ENCODE measurements at regions not wholly inside any gene's neighbourhood (a gene's known extent, or its start where the extent isn't known, plus 50 kb on each side); places are given as distances from the start of the nearest gene placed in this dataset.
A peak's percentile ranks its signal among the peaks of the same experiment; 100 is the strongest.

DNA sequence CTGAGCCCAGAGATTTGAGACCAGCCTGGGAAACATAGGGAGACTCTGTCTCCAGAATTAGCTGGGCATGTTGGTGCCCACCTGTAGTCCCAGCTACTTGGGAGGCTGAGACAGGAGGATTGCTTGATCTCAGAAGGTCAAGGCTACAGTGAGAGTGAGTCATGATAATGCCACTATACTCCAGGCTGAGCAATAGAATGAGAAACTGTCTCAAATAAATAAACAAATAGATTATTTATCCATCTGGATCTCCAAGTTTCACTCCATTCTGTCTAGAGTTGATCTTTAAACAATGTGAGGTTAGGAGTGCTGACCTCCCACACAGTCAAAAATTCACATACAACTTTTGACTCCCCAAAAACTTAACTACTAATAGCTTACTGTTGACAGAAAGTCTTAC, 106.8 kb upstream of the PALMD start:
- TF ChIP-seq, protein P1, sequence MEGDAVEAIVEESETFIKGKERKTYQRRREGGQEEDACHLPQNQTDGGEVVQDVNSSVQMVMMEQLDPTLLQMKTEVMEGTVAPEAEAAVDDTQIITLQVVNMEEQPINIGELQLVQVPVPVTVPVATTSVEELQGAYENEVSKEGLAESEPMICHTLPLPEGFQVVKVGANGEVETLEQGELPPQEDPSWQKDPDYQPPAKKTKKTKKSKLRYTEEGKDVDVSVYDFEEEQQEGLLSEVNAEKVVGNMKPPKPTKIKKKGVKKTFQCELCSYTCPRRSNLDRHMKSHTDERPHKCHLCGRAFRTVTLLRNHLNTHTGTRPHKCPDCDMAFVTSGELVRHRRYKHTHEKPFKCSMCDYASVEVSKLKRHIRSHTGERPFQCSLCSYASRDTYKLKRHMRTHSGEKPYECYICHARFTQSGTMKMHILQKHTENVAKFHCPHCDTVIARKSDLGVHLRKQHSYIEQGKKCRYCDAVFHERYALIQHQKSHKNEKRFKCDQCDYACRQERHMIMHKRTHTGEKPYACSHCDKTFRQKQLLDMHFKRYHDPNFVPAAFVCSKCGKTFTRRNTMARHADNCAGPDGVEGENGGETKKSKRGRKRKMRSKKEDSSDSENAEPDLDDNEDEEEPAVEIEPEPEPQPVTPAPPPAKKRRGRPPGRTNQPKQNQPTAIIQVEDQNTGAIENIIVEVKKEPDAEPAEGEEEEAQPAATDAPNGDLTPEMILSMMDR (IDR thresholded peaks at IDR 0.05; ENCODE audit: insufficient read depth, low read depth, low read length, missing control alignments) = no peak
- H3K4me3 ChIP-seq (ENCODE audit: low read depth, low read length) = no peak overlapping the region
- no peak for DNase-seq (ENCODE audit: low read depth)

DNA sequence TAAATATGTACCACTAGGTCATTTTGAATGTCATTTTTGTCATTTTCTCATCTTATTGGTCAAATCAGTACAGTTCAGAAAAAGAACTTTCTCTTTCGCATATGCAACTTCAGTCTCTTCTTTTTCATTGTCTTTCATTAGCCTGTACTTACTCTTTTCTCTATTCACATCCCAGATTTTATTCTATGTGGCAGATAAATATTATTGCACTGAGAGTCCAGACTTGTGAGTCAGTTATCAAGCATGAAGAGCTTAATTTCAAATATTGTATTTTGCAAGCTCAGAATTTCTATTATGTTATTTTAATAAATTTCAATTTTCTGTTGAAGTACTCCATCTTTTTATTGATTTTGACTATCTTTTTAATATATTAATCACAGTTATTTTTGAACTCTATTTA, 105.2 kb upstream of the PALMD start:
- H3K4me3 ChIP-seq (ENCODE audit: low read depth, low read length) = no peak overlapping the region
- DNase-seq (ENCODE audit: low read depth) = no peak
- TF ChIP-seq, protein P1 (IDR thresholded peaks at IDR 0.05; ENCODE audit: insufficient read depth, low read depth, low read length, missing control alignments) = no peak

DNA sequence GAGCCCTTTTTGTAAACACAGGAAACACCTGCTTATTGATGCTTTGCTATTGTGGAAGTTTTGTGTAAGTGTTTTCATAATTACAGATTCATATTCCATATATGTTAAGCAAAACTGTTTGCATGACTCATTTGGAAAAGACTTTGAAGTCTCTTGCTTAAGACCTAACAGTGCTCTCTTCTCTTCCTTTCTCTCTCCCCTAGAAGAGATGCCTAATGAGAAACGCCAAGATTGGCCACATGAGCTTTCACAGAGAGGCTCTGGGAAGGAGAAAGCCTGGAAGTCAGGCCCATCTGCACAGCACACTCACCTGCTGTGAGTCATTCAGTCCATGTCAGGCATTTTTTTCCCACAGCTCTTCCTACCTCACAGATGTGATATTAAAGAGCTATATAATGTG, 101.6 kb upstream of the PALMD start:
- TF ChIP-seq, protein P1 (IDR thresholded peaks at IDR 0.05; ENCODE audit: insufficient read depth, low read depth, low read length, missing control alignments) = no peak
- DNase-seq (ENCODE audit: low read depth) = peak; percentile 4
- H3K4me3 ChIP-seq (ENCODE audit: low read depth, low read length) = no peak overlapping the region

DNA sequence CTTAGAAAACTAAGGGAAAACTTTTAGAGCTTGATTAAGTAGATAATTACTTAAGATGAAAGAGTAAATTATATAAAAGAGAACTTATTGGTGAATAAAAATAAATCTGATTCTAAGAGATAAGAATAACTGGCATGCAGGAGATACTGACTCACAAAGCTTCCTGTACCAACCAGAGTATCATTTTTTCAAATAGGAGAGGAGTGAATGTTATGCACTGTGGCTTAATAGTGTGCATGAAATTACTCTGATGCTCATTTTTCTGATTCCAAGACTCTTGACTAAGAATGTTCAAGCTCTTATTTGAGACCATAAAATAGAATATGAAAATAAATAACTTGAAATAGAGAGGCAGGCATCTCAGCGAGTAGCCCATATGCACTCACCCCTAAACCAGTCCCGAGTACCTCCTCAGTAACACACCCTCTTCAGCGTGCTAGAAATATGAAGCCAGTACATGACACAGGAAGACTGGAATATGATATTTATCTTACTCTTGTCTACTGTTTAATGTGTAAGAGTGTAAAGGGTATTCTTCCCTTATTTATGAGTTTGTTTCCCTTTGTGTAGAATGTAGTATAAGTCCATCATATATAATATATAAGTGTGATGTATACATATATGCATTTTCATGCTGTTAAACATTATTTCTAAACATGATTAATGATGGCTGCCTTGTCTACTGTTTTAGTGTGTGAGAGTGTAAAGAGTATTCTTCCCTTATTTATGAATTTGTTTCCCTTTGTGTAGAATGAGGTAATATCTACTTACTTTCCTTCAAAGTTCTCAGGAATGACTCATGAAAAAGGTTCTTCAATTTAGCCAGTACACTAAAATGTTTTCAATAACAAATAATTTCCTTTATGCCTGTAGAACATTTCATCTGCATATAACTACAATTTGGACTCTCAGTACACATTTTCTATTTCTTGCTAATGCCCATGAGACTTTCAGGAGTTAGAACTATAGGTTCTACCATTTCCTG, 99.2 kb upstream of the PALMD start:
- DNase-seq (ENCODE audit: low read depth) = no peak
- no peak overlapping the region for H3K4me3 ChIP-seq (ENCODE audit: low read depth, low read length)
- TF ChIP-seq, protein P1 (IDR thresholded peaks at IDR 0.05; ENCODE audit: insufficient read depth, low read depth, low read length, missing control alignments) = no peak

DNA sequence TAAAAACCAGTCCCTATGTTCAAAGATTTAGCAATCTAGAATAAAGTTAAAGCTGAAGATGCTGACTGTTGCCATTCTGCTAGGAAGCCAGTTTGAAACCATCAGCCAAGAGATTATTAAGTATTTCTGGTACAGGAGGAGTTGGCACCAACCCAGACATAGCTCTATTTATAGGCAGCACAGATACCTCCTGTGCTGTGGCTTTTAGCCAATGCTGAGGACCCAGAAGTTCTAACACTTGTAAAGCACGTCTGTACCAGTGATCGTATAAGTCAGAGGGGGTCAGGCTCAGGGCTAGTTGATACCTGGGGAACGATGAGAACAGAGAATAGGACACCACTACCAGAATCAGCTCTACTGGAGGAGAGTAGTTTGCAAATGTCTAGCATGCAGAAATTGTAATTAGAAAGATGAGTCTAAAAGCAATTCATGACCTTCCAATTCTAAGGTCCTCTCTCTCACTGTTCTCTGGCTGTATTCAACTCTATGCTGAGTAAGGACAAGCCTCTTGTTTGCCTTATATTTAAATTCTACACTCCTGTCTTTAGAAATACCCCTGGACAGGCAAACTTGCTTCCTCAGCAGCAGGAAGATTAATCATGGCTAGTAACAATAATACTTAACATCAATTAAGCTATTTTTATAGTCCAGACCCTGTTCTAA, 96.8 kb upstream of the PALMD start:
- TF ChIP-seq, protein P1 (IDR thresholded peaks at IDR 0.05; ENCODE audit: insufficient read depth, low read depth, low read length, missing control alignments) = no peak
- H3K4me3 ChIP-seq (ENCODE audit: low read depth, low read length) = no peak overlapping the region
- DNase-seq (ENCODE audit: low read depth) = no peak

DNA sequence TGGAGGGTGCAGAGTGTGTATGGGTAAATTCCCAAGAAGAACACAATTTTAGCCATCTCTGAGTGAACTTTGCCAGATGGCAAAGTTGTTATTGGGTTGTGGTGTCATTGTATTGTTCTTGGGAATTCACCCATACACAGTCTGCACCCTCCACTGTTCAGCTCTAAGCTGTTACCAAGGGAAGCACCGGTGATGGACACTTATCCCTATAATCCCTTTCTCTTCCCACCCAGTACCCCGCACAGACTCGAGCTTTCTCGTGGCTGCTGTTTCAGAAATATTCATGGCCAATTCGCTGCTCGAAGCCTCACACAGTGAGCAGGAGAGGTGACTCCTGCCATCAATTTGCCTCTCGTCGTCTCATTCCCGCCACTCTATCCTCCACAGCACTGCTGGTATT, 95.7 kb upstream of the PALMD start:
- no peak overlapping the region for H3K4me3 ChIP-seq (ENCODE audit: low read depth, low read length)
- TF ChIP-seq, protein P1 (IDR thresholded peaks at IDR 0.05; ENCODE audit: insufficient read depth, low read depth, low read length, missing control alignments) = no peak
- no peak for DNase-seq (ENCODE audit: low read depth)
